ENCODE measurements at regions not wholly inside any gene's neighbourhood (a gene's known extent, or its start where the extent isn't known, plus 50 kb on each side); places are given as distances from the start of the nearest gene placed in this dataset.
"Not testable (repeated sequence)": the region's sequence is repeated elsewhere in the genome, so short reads cannot be mapped to it uniquely, and the experiment has no call there.

DNA sequence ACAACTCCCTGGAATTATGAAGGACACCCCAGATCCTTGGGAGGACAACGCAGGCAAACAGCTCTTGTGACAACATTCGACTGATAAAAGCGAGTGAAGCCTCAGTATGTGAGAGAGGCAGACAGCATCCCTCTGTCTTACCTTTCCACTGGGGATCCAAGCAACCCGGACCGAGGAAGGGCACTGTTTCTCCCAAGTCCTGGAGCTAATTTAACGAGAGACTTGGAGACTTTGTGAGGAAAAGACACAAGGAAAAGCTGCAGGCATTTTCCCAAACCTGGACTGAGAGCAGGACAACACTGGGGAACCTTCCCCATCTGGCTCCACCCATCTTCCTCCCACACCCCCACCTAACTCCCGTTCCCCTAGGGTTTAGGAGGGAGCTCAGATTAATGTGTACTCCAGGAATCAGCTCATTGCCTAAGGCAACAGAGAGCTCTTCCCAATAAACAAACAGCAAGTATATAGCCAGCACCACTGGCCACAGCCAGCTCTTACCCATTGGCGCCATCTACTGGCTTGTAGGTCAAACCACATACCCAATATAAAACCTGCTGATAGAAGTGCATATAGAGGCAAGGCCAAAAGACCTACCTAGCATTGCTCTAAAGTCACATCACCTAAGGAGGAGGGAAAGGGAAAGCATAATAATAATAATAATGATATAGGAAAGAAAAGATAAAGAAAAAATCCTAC is 76.7 kb upstream of the NEK3 start:
- H3K4me1 ChIP-seq (replicated peaks in 1 of 2); H3K4me3 ChIP-seq; H3K27ac ChIP-seq; in situ Hi-C loops (cut with MboI; ENCODE audit: low pct_unique_long_range_greater_than_20kb in 2 of 9, low sequenced_read_pairs in 9 of 9, unreplicated experiment in 9 of 9): not testable (repeated sequence)
- peak; percentile 90 to 100 (median 97) for ATAC-seq (replicated peaks in 6 of 8)
- WGBS, 10 experiments: 0% methylated on average over 1 of the region's 8 CpGs; no CpG with 5 or more reads in 6 of the 10 experiments

DNA sequence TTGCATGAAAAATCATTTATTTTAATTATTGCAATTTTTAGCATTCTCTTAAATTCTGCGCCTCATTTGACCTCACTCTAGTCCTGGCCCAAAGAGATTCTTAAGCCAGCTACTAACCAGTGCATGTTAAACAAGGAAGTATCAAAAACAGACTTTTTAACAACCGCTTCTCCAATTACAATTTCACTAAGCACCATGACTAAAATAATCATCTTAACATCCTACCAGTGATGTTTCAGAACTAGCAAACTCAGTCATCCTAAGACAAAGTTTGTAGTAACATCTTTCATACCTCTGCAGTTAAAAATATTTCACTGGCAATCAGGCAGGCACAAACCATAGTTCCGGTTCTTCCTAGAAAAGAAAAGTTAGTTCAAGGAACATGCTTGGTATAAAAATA is 75.5 kb upstream of the NEK3 start:
- no CpG with 5 or more reads among the region's 3 CpGs for WGBS, 10 experiments
- H3K27ac ChIP-seq; ATAC-seq (replicated peaks in 6 of 8); in situ Hi-C loops (cut with MboI; ENCODE audit: low pct_unique_long_range_greater_than_20kb in 2 of 9, low sequenced_read_pairs in 9 of 9, unreplicated experiment in 9 of 9); H3K4me1 ChIP-seq (replicated peaks in 1 of 2); H3K4me3 ChIP-seq: not testable (repeated sequence)

DNA sequence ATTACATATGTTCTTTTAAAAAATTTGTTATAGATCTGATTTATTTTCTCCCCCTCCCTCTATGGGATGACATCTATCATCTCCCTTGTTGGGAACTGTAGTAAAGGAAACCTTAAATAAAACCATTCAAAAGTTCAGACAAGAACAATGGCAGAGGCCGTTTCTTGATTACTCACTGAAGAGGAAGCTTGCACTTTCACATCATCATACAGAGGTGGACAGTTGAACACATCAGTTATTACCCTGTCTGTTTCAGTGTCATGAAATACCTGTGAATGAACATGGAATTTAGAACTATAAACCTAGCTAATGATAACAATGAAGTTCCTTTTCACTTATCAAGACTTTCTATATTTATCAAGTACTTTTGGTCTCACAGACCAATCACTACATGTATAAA is 63.7 kb upstream of the NEK3 start:
- ATAC-seq (replicated peaks in 6 of 8); H3K4me1 ChIP-seq (replicated peaks in 1 of 2); H3K27ac ChIP-seq; H3K4me3 ChIP-seq; in situ Hi-C loops (cut with MboI; ENCODE audit: low pct_unique_long_range_greater_than_20kb in 2 of 9, low sequenced_read_pairs in 9 of 9, unreplicated experiment in 9 of 9): not testable (repeated sequence)
- WGBS, 10 experiments: 0 to 83% (median 11%) methylated on average over 1 of the region's 1 CpG; no CpG with 5 or more reads in 3 of the 10 experiments

DNA sequence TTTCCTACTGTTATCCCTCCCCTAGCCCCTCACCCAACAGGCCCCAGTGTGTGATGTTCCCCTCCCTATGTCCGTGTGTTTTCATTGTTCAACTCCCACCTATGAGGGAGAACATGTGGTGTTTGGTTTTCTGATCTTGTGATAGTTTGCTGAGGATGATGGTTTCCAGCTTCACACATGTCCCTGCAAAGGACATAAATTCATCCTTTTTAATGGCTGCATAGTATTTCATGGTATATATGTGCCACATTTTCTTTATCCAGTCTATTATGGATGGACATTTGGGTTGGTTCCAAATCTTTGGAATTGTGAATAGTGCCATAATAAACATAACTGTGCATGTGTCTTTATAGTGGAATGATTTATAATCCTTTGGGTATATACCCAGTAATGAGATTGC is 54.5 kb upstream of the NEK3 start:
- H3K4me3 ChIP-seq; ATAC-seq (replicated peaks in 6 of 8); H3K4me1 ChIP-seq (replicated peaks in 1 of 2); in situ Hi-C loops (cut with MboI; ENCODE audit: low pct_unique_long_range_greater_than_20kb in 2 of 9, low sequenced_read_pairs in 9 of 9, unreplicated experiment in 9 of 9); H3K27ac ChIP-seq: not testable (repeated sequence)
- WGBS, 10 experiments: 17 to 80% (median 80%) methylated on average over 1 of the region's 1 CpG; no CpG with 5 or more reads in 7 of the 10 experiments

DNA sequence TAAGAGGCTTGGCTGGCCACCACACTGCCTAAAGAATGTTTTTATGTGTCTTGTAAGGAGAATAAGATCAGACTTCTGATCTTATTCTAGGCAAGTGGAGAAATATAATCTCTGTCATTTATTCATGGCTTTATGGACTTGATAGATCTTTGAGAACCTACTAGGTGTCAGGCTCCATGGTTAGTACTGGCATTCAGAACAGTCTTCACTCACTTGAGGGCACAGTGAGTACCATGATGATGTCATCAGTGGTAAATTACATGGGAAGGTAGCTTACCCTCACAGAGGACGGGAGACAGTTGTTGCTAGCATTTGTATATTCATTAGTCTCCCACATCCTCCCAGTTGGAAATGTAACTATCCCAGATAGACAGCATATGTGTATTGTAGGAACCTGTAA is 53.5 kb upstream of the NEK3 start:
- H3K4me1 ChIP-seq (replicated peaks in 1 of 2); ATAC-seq (replicated peaks in 6 of 8); H3K27ac ChIP-seq; H3K4me3 ChIP-seq; in situ Hi-C loops (cut with MboI; ENCODE audit: low pct_unique_long_range_greater_than_20kb in 2 of 9, low sequenced_read_pairs in 9 of 9, unreplicated experiment in 9 of 9): not testable (repeated sequence)
- 20% methylated on average over 1 of the region's 1 CpG; no CpG with 5 or more reads in 9 of the 10 experiments for WGBS, 10 experiments

DNA sequence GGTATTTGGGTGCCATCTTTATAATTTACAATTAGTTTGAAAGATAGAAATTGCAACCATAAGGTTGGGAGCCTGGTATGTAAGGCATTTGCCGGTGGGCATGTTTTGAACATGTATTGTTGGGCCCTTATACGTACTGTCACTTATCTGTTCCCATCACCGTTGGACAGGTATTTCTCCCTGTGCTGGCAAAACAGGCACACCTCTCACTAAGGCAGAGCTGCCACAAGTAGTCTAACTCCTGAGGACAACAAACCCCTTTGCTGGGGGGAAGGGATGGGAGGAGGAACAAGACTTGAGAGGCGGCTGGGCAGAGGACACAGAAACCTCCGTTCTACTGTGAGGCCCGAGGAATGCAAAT is 52.0 kb upstream of the NEK3 start:
- in situ Hi-C loops (cut with MboI; ENCODE audit: low pct_unique_long_range_greater_than_20kb in 2 of 9, low sequenced_read_pairs in 9 of 9, unreplicated experiment in 9 of 9); H3K4me3 ChIP-seq; ATAC-seq (replicated peaks in 6 of 8); H3K27ac ChIP-seq; H3K4me1 ChIP-seq (replicated peaks in 1 of 2): not testable (repeated sequence)
- WGBS, 10 experiments: 92 to 100% (median 100%) methylated on average over 1 to 2 of the region's 6 CpGs; no CpG with 5 or more reads in 6 of the 10 experiments

DNA sequence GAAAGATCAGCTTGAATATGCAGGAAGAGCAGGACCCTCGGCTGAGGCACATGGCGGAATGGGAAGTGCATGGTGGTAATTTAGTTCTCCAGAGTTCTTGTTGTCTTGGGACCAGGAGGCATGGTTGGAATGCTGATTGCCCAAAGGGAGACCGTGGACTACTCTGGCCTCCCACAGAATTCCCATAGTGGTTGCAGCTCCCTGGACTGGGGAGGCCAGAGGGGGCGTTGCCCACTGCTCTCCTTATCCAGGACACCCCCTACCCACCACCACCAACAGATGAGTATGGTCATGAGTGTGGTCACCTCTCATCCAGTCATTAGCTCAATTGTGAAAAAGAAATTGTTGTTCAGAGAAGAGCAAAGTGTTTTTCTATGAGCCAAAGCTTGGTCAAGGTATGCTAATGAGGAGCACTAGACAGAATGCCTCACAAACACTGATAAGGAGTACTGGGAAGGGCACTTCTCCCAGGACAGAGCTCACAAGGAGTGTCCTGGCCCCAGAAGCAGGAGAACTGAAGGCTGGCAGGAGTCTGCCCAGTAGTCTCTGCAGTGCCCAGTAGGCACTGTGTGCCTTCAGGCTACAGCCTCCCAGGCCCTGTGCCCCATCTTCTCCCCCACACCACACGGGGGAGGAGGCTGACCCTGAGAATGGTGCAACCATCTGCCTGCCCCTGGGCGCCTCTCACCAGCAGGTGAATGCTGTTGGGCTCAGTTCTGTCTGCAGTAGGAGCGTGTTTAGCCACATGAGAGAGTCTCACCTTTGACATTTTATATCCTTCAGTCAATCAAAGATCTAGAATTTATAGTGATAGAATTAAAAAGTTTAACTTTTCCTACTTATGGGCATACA is 51.4 kb upstream of the NEK3 start:
- in situ Hi-C loops (cut with MboI; ENCODE audit: low pct_unique_long_range_greater_than_20kb in 2 of 9, low sequenced_read_pairs in 9 of 9, unreplicated experiment in 9 of 9); H3K4me3 ChIP-seq; ATAC-seq (replicated peaks in 6 of 8); H3K27ac ChIP-seq; H3K4me1 ChIP-seq (replicated peaks in 1 of 2): not testable (repeated sequence)
- WGBS, 10 experiments: 0 to 100% (median 100%) methylated on average over 1 to 2 of the region's 7 CpGs; no CpG with 5 or more reads in 7 of the 10 experiments
